ENCODE measurements at regions not wholly inside any gene's neighbourhood (a gene's known extent, or its start where the extent isn't known, plus 50 kb on each side); places are given as distances from the start of the nearest gene placed in this dataset.

GRCh38 chr7:155401231-155401630, 56.7 kb upstream of the EN2 start:
- no peak for TF ChIP-seq CTCF (conservative IDR thresholded peaks at IDR 0.05)
- no peak overlapping the region for H3K23ac ChIP-seq (ENCODE audit: insufficient read length, low read depth, low read length)
- H4K8ac ChIP-seq (replicated peaks; ENCODE audit: insufficient read length, low read depth, low read length): no peak overlapping the region
- no peak overlapping the region for H3K4me3 Mint-ChIP-seq
- H3K27ac Mint-ChIP-seq: no peak overlapping the region
- H3T11ph ChIP-seq (ENCODE audit: low read length): no peak overlapping the region
- no peak overlapping the region for H4K5ac ChIP-seq (ENCODE audit: insufficient read length, low read depth, low read length)
- WGBS (ENCODE audit: extremely low coverage, insufficient read length, low lambda C conversion rate): no CpG with 5 or more reads among the region's 8 CpGs
- H3K27me3 ChIP-seq (ENCODE audit: insufficient read depth, low read length): no peaks in the 10 kb centered on the region
- H2AFZ ChIP-seq (ENCODE audit: low read length): no peak overlapping the region
- peaks cover 74% of the 10 kb centered on the region for H3K27me3 Mint-ChIP-seq (ENCODE audit: low read depth)
- H3K14ac ChIP-seq (ENCODE audit: insufficient read depth, low read length): no peak overlapping the region
- no peak overlapping the region for H2BK5ac ChIP-seq (ENCODE audit: insufficient read length, low read length)
- no peaks in the 10 kb centered on the region for H3K9me3 ChIP-seq (ENCODE audit: control insufficient read depth, low read depth, low read length)
- no peak overlapping the region for H3K4me2 ChIP-seq (ENCODE audit: insufficient read depth, insufficient read length, low read length)
- no peak overlapping the region for H3K9ac ChIP-seq (ENCODE audit: extremely low read depth, insufficient read length, low read length)
- no peak overlapping the region for H2BK15ac ChIP-seq (ENCODE audit: low read depth, low read length)
- no peak overlapping the region for H2BK12ac ChIP-seq (ENCODE audit: insufficient read length, low read depth, low read length)
- no peaks in the 10 kb centered on the region for H4K20me1 ChIP-seq (ENCODE audit: control insufficient read depth, insufficient read depth, insufficient read length)
- H3K27ac ChIP-seq (ENCODE audit: insufficient read length, low read depth, low read length): no peak overlapping the region
- no peak overlapping the region for H3K56ac ChIP-seq (ENCODE audit: insufficient read length, low read depth, low read length)
- H2BK120ac ChIP-seq (ENCODE audit: low read depth, low read length, poor library complexity, severe bottlenecking): no peak overlapping the region
- no peaks in the 10 kb centered on the region for H3K79me1 ChIP-seq (ENCODE audit: insufficient read depth, low read depth, low read length, poor library complexity, severe bottlenecking)
- no peaks in the 10 kb centered on the region for H3K79me2 ChIP-seq (ENCODE audit: insufficient read depth, low read length)
- no peaks in the 10 kb centered on the region for H3K4me1 ChIP-seq (ENCODE audit: insufficient read depth, low read length)
- H4K91ac ChIP-seq (ENCODE audit: insufficient read length, low read depth, low read length): no peak overlapping the region
- no peaks in the 10 kb centered on the region for H3K23me2 ChIP-seq (ENCODE audit: insufficient read length, low read depth, low read length, poor library complexity, severe bottlenecking)
- no peak for DNase-seq
- H3K36me3 Mint-ChIP-seq (ENCODE audit: insufficient read depth in 1 of 3, low read depth in 3 of 3): peaks cover 0 to 9% (median 0%) of the 10 kb centered on the region in 3 experiments; a peak in 2 of 7 replicates
- no peak overlapping the region for H2BK20ac ChIP-seq (ENCODE audit: low read depth, low read length, poor library complexity, severe bottlenecking)
- peaks cover 9 to 13% of the 10 kb centered on the region in 2 experiments; a peak in 4 of 5 replicates for H3K9me3 Mint-ChIP-seq
- H3K4me1 Mint-ChIP-seq: no peaks in the 10 kb centered on the region
- no peak overlapping the region for H3K18ac ChIP-seq (ENCODE audit: insufficient read length, low read depth, low read length)
- no peak overlapping the region for H3K4ac ChIP-seq (ENCODE audit: low read depth, low read length)
- H2AK5ac ChIP-seq (ENCODE audit: insufficient read length, low read length): no peak overlapping the region

Data from H9 (cell line).